Neural cell (in vitro differentiated cells): ENCODE measurements at regions not wholly inside any gene's neighbourhood (a gene's known extent, or its start where the extent isn't known, plus 50 kb on each side); places are given as distances from the start of the nearest gene placed in this dataset.

ENCODE experiments used
- H2AFZ ChIP-seq: fragments of 200-600, 300-800 bp; sonication (generic), shearing (Covaris generic); 2 replicates; pipeline ENCODE4 v1.6.0; 2014; ENCODE audit warnings: low read depth, mild to moderate bottlenecking, antibody characterized with exemption, low read length, moderate library complexity
- H3F3A ChIP-seq: fragments of 200-600 bp; shearing (Covaris generic); 2 replicates; pipeline ENCODE4 v1.6.1; 2016; ENCODE audit warnings: mild to moderate bottlenecking, moderate library complexity, mixed read lengths, antibody characterized with exemption, low read length; ENCODE audit not compliant: insufficient read depth, poor library complexity, severe bottlenecking
- H3K27ac ChIP-seq: fragments of 200-600, 300-800 bp; sonication (generic), shearing (Covaris generic); 2 replicates; pipeline ENCODE4 v1.5.1; 2014; ENCODE audit warnings: mild to moderate bottlenecking, low read length, moderate library complexity
- H3K27me3 ChIP-seq: fragments of 300-800, 200-600 bp; sonication (generic), shearing (Covaris generic); 2 replicates; pipeline ENCODE4 v1.6.0; 2014; ENCODE audit warnings: mild to moderate bottlenecking, low read depth, low read length, moderate library complexity; ENCODE audit not compliant: insufficient read depth
- H3K36me3 ChIP-seq: fragments of 300-800, 200-600 bp; sonication (generic), shearing (Covaris generic); 2 replicates; pipeline ENCODE4 v1.5.1; 2014; ENCODE audit warnings: mild to moderate bottlenecking, antibody characterized with exemption, low read length, moderate library complexity; ENCODE audit not compliant: insufficient read depth
- H3K4me2 ChIP-seq: fragments of 300-800, 200-600 bp; sonication (generic), shearing (Covaris generic); 2 replicates; pipeline ENCODE4 v1.6.0; 2014; ENCODE audit warnings: mild to moderate bottlenecking, low read length
- H3K4me3 ChIP-seq: fragments of 300-800, 200-600 bp; sonication (generic), shearing (Covaris generic); 2 replicates; pipeline ENCODE4 v1.5.1; 2014; ENCODE audit warnings: mild to moderate bottlenecking, low read length, moderate library complexity
- H3K79me2 ChIP-seq: fragments of 200-600 bp; shearing (Covaris generic); replicated peaks from 2 replicates; pipeline ENCODE4 v1.6.0; 2014; ENCODE audit warnings: mild to moderate bottlenecking, low read length, moderate library complexity; ENCODE audit not compliant: insufficient read depth
- H3K9ac ChIP-seq: fragments of 300-800, 200-600 bp; sonication (generic), shearing (Covaris generic); 2 replicates; pipeline ENCODE4 v1.6.1; 2016; ENCODE audit warnings: mild to moderate bottlenecking, low read length, mixed read lengths
- H3K9me2 ChIP-seq: fragments of 200-600 bp; shearing (Covaris generic); 2 replicates; pipeline ENCODE4 v1.6.1; 2016; ENCODE audit warnings: mild to moderate bottlenecking, low read length, mixed read lengths; ENCODE audit not compliant: insufficient read depth
- H3K9me3 ChIP-seq: fragments of 200-600, 300-800 bp; sonication (generic), shearing (Covaris generic); 2 replicates; pipeline ENCODE4 v1.6.1; 2016; ENCODE audit warnings: mild to moderate bottlenecking, mixed run types, low read length, moderate library complexity, mixed read lengths
- H4K20me1 ChIP-seq: fragments of 200-600 bp; shearing (Covaris generic); 2 replicates; pipeline ENCODE4 v1.6.1; 2016; ENCODE audit warnings: mild to moderate bottlenecking, mixed run types; ENCODE audit not compliant: insufficient read depth
- CTCF ChIP-seq: fragments of 450-650 bp; IDR thresholded peaks from 2 replicates; pipeline ENCODE4 v1.5.1; 2014; ENCODE audit warnings: antibody characterized with exemption, mild to moderate bottlenecking, moderate library complexity; ENCODE audit not compliant: poor library complexity, severe bottlenecking
- EP300 ChIP-seq: fragments of 450-650 bp; conservative IDR thresholded peaks from 2 replicates; pipeline ENCODE4 v1.6.1; 2014; ENCODE audit warnings: antibody characterized with exemption, mild to moderate bottlenecking, moderate library complexity; ENCODE audit not compliant: poor library complexity, severe bottlenecking
- EZH2 ChIP-seq: fragments of 200-600, 300-800 bp; shearing (Covaris generic), sonication (generic); IDR thresholded peaks from 2 replicates; pipeline ENCODE4 v1.6.1; 2014; ENCODE audit warnings: antibody characterized with exemption, low read length, borderline replicate concordance, mild to moderate bottlenecking; ENCODE audit not compliant: insufficient read depth, poor library complexity, severe bottlenecking
- MXI1 ChIP-seq: fragments of 450-650 bp; conservative IDR thresholded peaks from 2 replicates; pipeline ENCODE4 v1.6.1; 2014; ENCODE audit warnings: antibody characterized with exemption, mild to moderate bottlenecking; ENCODE audit not compliant: poor library complexity, severe bottlenecking
- POLR2AphosphoS5 ChIP-seq: IDR thresholded peaks from 2 replicates; pipeline ENCODE4 v1.6.1; 2012
- RAD21 ChIP-seq: fragments of 450-650 bp; conservative IDR thresholded peaks from 2 replicates; pipeline ENCODE4 v1.6.1; 2014; ENCODE audit warnings: antibody characterized with exemption, mild to moderate bottlenecking, moderate library complexity
- REST ChIP-seq: IDR thresholded peaks from 2 replicates; pipeline ENCODE4 v1.6.1; 2012; ENCODE audit warnings: borderline replicate concordance
- SMC3 ChIP-seq: fragments of 450-650 bp; conservative IDR thresholded peaks from 2 replicates; pipeline ENCODE4 v1.6.1; 2014; ENCODE audit warnings: antibody characterized with exemption, mild to moderate bottlenecking, moderate library complexity; ENCODE audit not compliant: poor library complexity
- TAF1 ChIP-seq: IDR thresholded peaks from 2 replicates; pipeline ENCODE4 v1.6.1; 2012; ENCODE audit warnings: low read depth

- H3K4me2 ChIP-seq: no peak overlapping the region
- H3K9me2 ChIP-seq: no peaks in the 10 kb centered on the region
- TF ChIP-seq SMC3 (no peak), MXI1 (no peak), CTCF (no peak), TAF1 (no peak), EP300 (no peak), EZH2 (no peak), RAD21 (no peak), REST (no peak), POLR2AphosphoS5 (no peak)
- no peaks in the 10 kb centered on the region for H3K9me3 ChIP-seq
- H3K9ac ChIP-seq: no peak overlapping the region
- H3K27me3 ChIP-seq: no peaks in the 10 kb centered on the region
- no peaks in the 10 kb centered on the region for H3K36me3 ChIP-seq
- no peak overlapping the region for H2AFZ ChIP-seq
- H4K20me1 ChIP-seq: no peaks in the 10 kb centered on the region
- no peak overlapping the region for H3K4me3 ChIP-seq
- no peaks in the 10 kb centered on the region for H3K79me2 ChIP-seq
- no peaks in the 10 kb centered on the region for H3F3A ChIP-seq
- H3K27ac ChIP-seq: no peak overlapping the region
These were observed 110.3 kb downstream of the MTNR1A start for GRCh38 chr4:186445040-186445439.

- H3K4me3 ChIP-seq: no peak overlapping the region
- no peaks in the 10 kb centered on the region for H4K20me1 ChIP-seq
- H3K36me3 ChIP-seq: no peaks in the 10 kb centered on the region
- no peak overlapping the region for H3K9ac ChIP-seq
- no peaks in the 10 kb centered on the region for H3K9me3 ChIP-seq
- H3K4me2 ChIP-seq: no peak overlapping the region
- no peak overlapping the region for H3K27ac ChIP-seq
- H3K79me2 ChIP-seq: no peaks in the 10 kb centered on the region
- H2AFZ ChIP-seq: no peak overlapping the region
- H3K27me3 ChIP-seq: no peaks in the 10 kb centered on the region
- TF ChIP-seq EZH2 (no peak), CTCF (no peak), RAD21 (no peak), MXI1 (no peak), TAF1 (no peak), SMC3 (no peak), POLR2AphosphoS5 (no peak), EP300 (no peak), REST (no peak)
- H3K9me2 ChIP-seq: no peaks in the 10 kb centered on the region
- H3F3A ChIP-seq: no peaks in the 10 kb centered on the region
These were observed 113.9 kb downstream of the MTNR1A start for GRCh38 chr4:186441502-186441901.
